Upper lobe of right lung (tissue), 1 donor: ENCODE measurements at regions not wholly inside any gene's neighbourhood (a gene's known extent, or its start where the extent isn't known, plus 50 kb on each side); places are given as distances from the start of the nearest gene placed in this dataset.

Experiments
- ATAC-seq: fragments of 200-7000 bp; cut with Tn5 transposase; one replicate; pipeline ENCODE4 v1.9.1; 2020; ENCODE audit warnings: mild to moderate bottlenecking, moderate library complexity
- DNase-seq: peaks from one replicate; pipeline ENCODE4 v3.0.0-alpha.2; 2020
- H3K27ac ChIP-seq: fragments of 200-600 bp; one replicate; pipeline ENCODE4 v1.8.0; 2022
- H3K27me3 ChIP-seq: fragments of 200-600 bp; one replicate; pipeline ENCODE4 v1.8.0; 2022; ENCODE audit warnings: mild to moderate bottlenecking
- H3K36me3 ChIP-seq: fragments of 200-600 bp; one replicate; pipeline ENCODE4 v1.8.0; 2022
- H3K4me1 ChIP-seq: fragments of 200-600 bp; one replicate; pipeline ENCODE4 v1.8.0; 2022
- H3K4me3 ChIP-seq: fragments of 200-600 bp; one replicate; pipeline ENCODE4 v1.8.0; 2022; ENCODE audit warnings: mild to moderate bottlenecking
- H3K9me3 ChIP-seq: fragments of 200-600 bp; one replicate; pipeline ENCODE4 v1.8.0; 2022
- CTCF ChIP-seq: fragments of 200-600 bp; IDR thresholded peaks from one replicate; pipeline ENCODE4 v1.8.0; 2022; ENCODE audit warnings: antibody characterized with exemption
- intact Hi-C: fragments of 100-400 bp; cut with DNase I; formaldehyde crosslinking; loops from one replicate; pipeline ENCODE4 v1.11.0; 2022
- donor health status: DM: no; HTN: yes; CAD: no; lungs with severe emphysema.

GRCh38 chr1:5365751-5366150 lies 626.5 kb downstream of the NPHP4 start:
- Histone ChIP-seq H3K27me3 (peaks cover 9% of the 10 kb centered on the region), H3K4me3 (no peak overlapping the region), H3K27ac (no peak overlapping the region), H3K9me3 (no peaks in the 10 kb centered on the region), H3K36me3 (no peaks in the 10 kb centered on the region), H3K4me1 (no peaks in the 10 kb centered on the region)
- ATAC-seq (no peak), DNase-seq (no peak)
- intact Hi-C loops: no loop called here
- no peak for TF ChIP-seq CTCF

GRCh38 chr1:5364591-5364990 lies 627.6 kb downstream of the NPHP4 start:
- no peak overlapping the region for H3K27ac ChIP-seq

GRCh38 chr1:5354681-5355080 lies 637.5 kb downstream of the NPHP4 start:
- Histone ChIP-seq H3K9me3 (no peaks in the 10 kb centered on the region), H3K4me1 (no peaks in the 10 kb centered on the region), H3K36me3 (no peaks in the 10 kb centered on the region), H3K4me3 (no peak overlapping the region), H3K27me3 (no peaks in the 10 kb centered on the region), H3K27ac (no peak overlapping the region)
- no peak for DNase-seq
- ATAC-seq: no peak
- intact Hi-C loops: no loop called here
- TF ChIP-seq CTCF: no peak

More at GRCh38 chr1:5364591-5364990, 627.6 kb downstream of the NPHP4 start:
- H3K27me3 ChIP-seq: peaks cover 9% of the 10 kb centered on the region
- intact Hi-C loops: no loop called here
- no peak overlapping the region for H3K4me3 ChIP-seq
- no peaks in the 10 kb centered on the region for H3K36me3 ChIP-seq
- no peak for TF ChIP-seq CTCF
- no peaks in the 10 kb centered on the region for H3K4me1 ChIP-seq
- H3K9me3 ChIP-seq: no peaks in the 10 kb centered on the region
- DNase-seq: no peak
- no peak for ATAC-seq

GRCh38 chr1:5351366-5351765 lies 640.9 kb downstream of the NPHP4 start:
- intact Hi-C loops: no loop called here
- ATAC-seq (no peak), DNase-seq (no peak)
- Histone ChIP-seq H3K4me1 (no peaks in the 10 kb centered on the region), H3K27ac (no peak overlapping the region), H3K9me3 (no peaks in the 10 kb centered on the region), H3K36me3 (no peaks in the 10 kb centered on the region), H3K27me3 (peaks cover 4% of the 10 kb centered on the region), H3K4me3 (no peak overlapping the region)
- no peak for TF ChIP-seq CTCF

- H3K27ac ChIP-seq: no peak overlapping the region
- no peaks in the 10 kb centered on the region for H3K36me3 ChIP-seq
- H3K27me3 ChIP-seq: peaks cover 4% of the 10 kb centered on the region
- no peak overlapping the region for H3K4me3 ChIP-seq
- no peaks in the 10 kb centered on the region for H3K9me3 ChIP-seq
- TF ChIP-seq CTCF: no peak
- intact Hi-C loops: no loop called here
- H3K4me1 ChIP-seq: no peaks in the 10 kb centered on the region
- ATAC-seq (no peak), DNase-seq (no peak)
Measured at GRCh38 chr1:5349526-5349925, 642.7 kb downstream of the NPHP4 start.

GRCh38 chr1:5348732-5349465 lies 643.3 kb downstream of the NPHP4 start:
- DNase-seq (no peak), ATAC-seq (no peak)
- H3K36me3 ChIP-seq: no peaks in the 10 kb centered on the region
- peaks cover 4% of the 10 kb centered on the region for H3K27me3 ChIP-seq
- intact Hi-C loops: no loop called here
- H3K4me3 ChIP-seq: no peak overlapping the region
- H3K9me3 ChIP-seq: no peaks in the 10 kb centered on the region
- no peak for TF ChIP-seq CTCF
- H3K4me1 ChIP-seq: no peaks in the 10 kb centered on the region
- H3K27ac ChIP-seq: no peak overlapping the region
